HK-2 (cell line): ENCODE measurements at regions not wholly inside any gene's neighbourhood (a gene's known extent, or its start where the extent isn't known, plus 50 kb on each side); places are given as distances from the start of the nearest gene placed in this dataset.
"Not testable (repeated sequence)": the region's sequence is repeated elsewhere in the genome, so short reads cannot be mapped to it uniquely, and the experiment has no call there.

Source experiments
- DNase-seq: peaks from one replicate; pipeline ENCODE4 v3.0.0-alpha.2; 2018; ENCODE audit not compliant: unreplicated experiment

DNA sequence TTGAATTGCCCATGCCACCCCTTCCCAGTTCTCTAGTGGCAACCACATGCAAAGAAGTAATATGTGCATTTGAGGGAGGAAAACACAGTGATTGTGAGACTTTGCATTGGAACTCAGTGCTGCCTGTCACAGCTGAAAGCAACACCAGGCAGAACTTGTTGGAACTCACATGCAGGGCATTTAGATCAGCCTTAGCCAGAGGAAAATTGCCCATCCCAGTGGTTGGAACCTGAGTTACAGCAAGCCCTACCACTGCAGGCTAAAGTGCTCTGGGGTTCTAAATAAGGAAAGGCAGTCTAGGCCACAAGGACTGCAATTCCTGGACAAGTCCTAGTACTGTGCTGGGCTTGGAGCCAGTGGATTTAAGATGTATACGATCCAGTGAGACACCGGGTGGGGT, 245.3 kb upstream of the UFL1 start:
- no peak for DNase-seq

- no peak for DNase-seq
Observed at GRCh38 chr6:96276856-96277255, 244.8 kb upstream of the UFL1 start.

DNA sequence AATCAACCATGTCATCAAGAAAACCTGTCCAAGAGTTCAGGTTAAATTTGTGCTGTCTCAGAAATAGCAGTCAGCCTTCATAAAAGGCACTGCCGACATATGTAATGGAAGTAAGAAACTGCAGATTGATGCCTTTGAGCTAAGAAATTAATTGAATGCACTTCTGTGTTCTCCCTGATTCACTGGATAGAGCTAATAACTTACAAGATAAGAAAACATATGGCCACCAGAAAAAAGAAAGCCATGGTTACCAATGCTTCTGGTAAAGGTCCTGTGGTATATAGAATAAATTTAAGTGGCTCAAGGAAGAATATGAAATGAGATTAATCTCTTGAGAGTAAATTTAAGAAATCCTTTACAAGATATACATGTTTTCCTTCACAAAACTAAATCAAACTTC, 242.5 kb upstream of the UFL1 start:
- no peak for DNase-seq

- no peak for DNase-seq
Observed at GRCh38 chr6:96286503-96286902, 235.1 kb upstream of the UFL1 start.

GRCh38 chr6:96299525-96299924, 222.1 kb upstream of the UFL1 start:
- peak; percentile 24 for DNase-seq

DNA sequence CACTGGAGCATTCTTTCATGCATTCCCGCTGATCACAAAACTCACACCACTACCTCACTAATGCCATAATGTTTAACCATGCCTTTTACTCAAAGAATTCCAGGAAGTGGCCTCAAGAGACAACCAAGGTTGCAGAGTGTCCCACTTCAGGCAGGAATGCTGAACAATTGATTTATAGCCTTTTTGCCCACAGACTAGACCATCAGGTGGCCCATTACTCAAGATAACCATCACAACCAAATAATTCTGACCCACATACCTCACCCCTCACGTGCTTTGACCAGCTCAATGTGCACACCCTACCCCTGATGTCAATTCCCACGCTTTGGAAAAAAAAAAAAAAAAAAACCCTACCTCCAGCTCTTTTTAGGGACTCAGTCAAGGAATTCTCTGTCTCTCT, 220.6 kb upstream of the UFL1 start:
- peak; percentile 79 for DNase-seq

- DNase-seq: peak; percentile 46
Observed at GRCh38 chr6:96301781-96302180, 219.8 kb upstream of the UFL1 start.

DNA sequence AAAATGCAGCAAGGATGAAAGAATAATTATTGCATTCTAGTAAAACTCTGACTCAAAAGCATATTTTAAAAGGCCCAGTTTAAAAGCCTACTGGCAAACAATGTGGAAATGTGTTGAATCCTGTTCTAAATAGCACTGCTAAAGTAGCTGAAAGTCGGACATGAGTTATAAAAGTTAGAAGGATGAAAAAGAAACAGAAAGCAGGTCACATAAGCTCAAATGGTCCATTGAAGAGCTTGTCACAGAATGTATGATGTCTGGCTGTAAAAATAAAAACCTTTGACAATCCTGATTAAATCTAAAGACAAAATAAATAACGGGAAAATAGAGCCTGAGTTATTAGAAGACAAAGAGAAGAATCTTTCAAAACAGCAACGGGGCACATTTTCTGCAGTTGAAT, 218.6 kb upstream of the UFL1 start:
- no peak for DNase-seq

DNA sequence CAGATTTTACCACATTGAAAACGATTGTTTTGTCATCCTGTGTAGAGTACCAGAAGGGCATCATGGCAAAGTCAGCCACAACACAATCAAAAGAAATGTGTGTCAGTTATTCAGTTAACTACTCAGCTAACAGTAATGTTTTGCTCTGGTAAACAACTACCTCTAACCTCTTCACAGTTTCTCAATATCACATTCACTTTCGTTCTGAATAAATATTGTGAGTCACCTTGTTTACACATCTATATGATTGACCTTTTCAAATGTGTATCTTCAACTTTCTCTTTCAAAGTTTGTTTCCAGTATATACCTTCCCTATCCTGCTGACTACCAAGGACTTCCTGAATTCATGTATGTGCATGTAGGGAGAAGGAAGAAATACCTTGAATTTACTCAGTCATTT, 216.6 kb upstream of the UFL1 start:
- DNase-seq: no peak

- no peak for DNase-seq
Observed at GRCh38 chr6:96330884-96331283, 190.7 kb upstream of the UFL1 start.

DNA sequence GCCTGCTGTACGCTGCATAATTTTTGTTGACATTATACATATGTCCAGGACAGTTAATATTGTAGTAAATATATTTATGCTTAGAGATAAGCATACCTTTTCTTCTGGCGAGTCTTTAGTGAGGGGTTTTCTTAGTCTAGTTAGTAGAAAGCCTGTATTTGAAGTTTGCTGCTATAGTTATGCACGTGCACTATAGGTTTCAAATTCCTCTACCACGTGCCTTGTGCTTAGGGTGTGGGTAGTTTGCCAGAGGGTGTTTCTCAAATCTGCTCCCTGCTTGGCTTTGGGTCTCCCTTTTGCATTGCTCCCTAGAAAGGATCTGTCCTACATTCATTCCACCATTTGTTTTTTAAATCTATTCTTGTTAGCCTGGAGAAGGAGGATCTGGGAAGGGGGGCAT, 181.4 kb upstream of the UFL1 start:
- no peak for DNase-seq

DNA sequence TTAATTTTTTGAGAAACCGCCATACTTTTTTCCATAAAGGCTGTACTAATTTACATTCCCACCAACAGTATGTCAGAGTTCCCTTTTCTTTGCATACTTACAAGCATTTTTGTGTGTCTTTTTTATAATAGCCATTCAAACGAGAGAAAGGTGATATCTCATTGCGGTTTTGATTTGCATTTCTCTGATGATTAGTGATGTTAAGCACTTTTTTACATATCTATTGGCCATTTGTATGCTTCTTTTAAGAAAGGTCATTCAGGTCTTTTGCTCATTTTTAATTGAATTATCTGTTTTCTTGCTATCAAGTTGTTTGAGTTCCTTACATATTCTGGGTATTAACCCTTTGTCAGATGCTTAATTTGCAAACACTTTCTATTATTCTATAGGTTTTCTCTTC, 176.1 kb upstream of the UFL1 start:
- DNase-seq: no peak

- no peak for DNase-seq
Observed at GRCh38 chr6:96381246-96381645, 140.4 kb upstream of the UFL1 start.

GRCh38 chr6:96391776-96392360, 129.7 kb upstream of the UFL1 start:
- no peak for DNase-seq

DNA sequence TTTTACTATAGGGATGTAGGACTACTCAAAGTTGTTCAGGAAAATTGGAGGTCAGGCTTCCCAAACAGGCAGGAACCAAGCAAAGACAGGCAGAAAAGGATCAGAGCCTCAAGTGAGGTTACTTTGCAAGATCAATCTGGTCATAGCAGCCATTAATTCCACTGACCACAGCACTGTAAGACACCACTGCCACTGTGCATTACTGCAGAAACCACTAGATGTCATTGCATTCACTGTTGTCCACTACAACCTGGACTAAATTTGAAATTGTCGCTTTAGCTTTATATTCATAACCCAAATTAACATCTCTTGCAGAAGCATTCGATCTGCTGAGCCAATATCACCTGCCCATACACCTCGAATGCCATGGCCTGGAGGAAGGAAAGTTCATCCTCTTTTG, 126.9 kb upstream of the UFL1 start:
- DNase-seq: peak; percentile 6

DNA sequence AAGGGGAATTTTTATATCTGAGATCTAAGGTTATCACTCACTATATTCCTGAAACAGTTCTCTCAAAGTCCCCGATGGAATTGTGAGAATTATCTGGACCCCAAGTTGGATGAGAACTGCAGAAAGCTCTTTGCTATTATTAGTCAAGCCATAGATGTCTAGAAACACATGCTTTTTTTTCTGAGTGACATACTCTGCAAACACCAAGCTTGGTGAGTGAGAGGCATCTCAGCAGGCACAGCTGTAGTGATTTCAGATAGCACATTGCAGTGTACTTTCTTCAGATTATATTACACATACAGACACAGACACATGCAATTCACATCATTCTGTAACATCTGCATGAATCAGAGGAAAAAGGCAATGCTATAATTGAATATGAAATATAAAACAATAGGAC, 111.1 kb upstream of the UFL1 start:
- no peak for DNase-seq

DNA sequence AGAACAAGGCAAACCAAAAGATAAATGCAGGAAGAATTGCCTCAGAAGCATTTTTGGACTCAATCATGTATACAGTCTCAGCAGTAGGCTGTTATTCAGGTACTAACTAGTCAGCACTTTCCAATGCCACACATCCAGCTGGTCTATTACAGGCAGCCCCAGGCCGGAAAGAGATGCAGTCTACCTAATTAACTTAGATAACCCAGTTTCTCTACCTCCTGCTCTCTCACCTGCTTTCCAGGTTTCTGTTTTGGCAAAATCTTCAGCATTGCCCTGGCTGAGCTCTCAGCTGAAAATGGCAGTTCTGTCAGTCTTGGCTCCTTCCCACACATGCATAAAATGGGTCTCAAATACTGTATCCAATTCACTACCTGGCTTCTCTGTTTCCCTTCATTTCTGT, 101.3 kb upstream of the UFL1 start:
- no peak for DNase-seq

DNA sequence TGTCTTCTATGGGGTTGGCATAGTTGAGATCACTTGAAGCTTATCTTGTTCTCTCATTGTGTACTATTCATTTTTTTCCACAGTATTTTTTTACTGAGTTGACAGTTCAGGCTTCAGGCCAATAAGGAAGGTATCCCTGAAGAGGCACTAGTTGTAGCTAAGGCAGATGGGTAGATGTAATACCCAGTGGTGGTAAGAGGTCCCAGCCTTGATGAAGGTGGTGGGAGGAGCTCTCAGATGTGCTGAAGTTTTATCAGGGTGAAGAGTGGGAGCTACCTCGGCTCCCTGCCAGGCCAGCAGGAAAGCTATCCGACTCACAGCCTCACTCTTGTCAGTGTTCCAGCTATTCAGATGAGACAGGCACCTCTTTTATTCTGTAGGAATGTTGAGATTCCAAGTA, 87.7 kb upstream of the UFL1 start:
- DNase-seq: no peak

GRCh38 chr6:96436398-96436797, 85.2 kb upstream of the UFL1 start:
- no peak for DNase-seq

DNA sequence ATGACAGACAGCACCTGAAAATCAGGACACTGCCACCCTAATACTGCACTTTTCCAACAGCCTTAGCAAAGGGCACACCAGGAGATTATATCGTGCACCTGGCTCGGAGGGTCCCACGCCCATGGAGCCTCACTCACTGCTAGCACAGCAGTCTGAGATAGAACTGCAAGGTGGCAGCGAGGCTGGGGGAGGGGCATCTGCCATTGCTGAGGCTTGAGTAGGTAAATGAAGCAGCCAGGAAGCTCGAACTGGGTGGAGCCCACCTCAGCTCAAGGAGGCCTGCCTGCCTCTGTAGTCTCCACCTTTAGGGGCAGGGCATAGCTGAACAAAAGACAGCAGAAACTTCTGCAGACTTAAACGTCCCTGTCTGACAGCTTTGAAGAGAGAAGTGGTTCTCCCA, 84.4 kb upstream of the UFL1 start:
- DNase-seq: not testable (repeated sequence)

GRCh38 chr6:96450082-96450769, 71.4 kb upstream of the UFL1 start:
- no peak for DNase-seq

DNA sequence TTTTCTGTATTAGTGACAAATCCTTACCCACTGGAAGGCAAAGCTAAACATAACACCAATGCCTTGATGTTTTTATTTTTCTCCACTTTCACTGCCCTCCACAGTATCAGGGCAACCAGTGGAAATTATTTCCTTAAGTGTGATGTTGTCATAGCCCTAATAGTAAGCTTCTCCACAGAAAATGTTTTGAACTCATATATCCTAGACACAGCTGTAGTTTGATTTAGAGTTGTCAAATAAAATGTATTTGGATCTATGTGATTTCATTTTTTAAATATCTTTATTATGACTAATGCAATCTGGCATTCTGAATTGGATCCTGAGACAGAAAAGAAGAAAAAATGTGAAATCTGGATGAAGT, 70.9 kb upstream of the UFL1 start:
- DNase-seq: no peak

GRCh38 chr6:96458771-96459170, 62.8 kb upstream of the UFL1 start:
- DNase-seq: no peak

GRCh38 chr6:96460052-96460700, 61.4 kb upstream of the UFL1 start:
- DNase-seq: peak; percentile 21
